Fibroblast of skin of left biceps (primary cell): ENCODE measurements at regions not wholly inside any gene's neighbourhood (a gene's known extent, or its start where the extent isn't known, plus 50 kb on each side); places are given as distances from the start of the nearest gene placed in this dataset.
"Not testable (repeated sequence)": the region's sequence is repeated elsewhere in the genome, so short reads cannot be mapped to it uniquely, and the experiment has no call there.

ENCODE experiments used
- DNase-seq, 2 experiments: peaks; one replicate each; pipeline ENCODE4 v3.0.0-alpha.2; 2013; ENCODE audit warnings: low read depth in 2 of 2

DNA sequence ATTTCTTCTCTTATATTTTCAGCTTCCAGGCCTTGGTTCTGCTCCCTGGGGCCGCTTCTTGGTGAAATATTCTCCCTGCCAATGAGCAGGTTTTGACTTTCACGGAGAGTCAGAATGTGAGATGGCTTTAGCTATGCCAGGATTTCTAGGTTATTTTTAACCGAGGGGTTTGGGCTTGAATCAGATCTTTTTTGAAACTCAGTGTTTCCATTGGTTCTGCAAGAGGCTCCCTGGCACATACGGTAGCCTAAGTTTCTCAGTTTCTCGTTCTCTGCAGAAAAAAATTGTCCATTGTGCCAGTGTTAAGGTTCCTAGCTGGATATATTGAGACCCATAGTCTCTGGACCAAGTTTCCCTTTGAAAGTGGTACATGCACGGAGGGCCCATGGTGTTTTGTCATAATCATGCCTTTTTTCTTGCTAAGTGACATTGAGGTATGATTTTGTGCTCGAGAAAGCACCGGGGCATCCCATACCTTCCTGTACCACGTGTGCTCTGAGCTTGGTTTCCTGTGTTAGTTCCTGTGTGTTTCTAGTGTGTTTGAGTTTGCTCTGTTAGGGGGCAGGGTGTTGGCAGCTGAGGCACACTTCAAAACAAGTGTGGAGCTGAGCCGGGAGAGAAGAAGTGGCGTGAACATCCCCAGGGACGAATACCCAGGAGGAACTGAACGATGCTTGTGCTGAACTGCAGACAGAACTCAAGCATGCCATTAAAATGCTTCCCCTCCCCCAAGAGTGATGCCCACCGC lies 127.2 kb downstream of the HS3ST3B1 start:
- DNase-seq, result no peak

DNA sequence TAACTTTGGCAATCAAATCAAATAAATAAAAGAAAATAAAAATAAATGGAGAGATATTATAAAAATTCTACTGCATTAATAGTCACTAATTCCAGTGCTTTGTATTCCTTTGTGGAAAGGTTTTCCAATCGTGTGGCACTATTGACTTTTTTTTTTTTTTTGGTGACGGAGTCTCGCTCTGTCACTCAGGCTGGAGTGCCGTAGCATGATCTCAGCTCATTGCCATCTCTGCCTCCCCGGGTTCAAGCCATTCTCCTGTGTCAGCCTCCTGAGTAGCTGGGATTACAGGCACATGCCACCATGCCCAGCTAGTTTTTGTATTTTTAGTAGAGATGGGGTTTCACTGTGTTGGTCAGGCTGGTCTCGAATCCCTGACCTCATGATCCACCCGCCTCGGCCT lies 122.3 kb downstream of the HS3ST3B1 start:
- not testable (repeated sequence) for DNase-seq

DNA sequence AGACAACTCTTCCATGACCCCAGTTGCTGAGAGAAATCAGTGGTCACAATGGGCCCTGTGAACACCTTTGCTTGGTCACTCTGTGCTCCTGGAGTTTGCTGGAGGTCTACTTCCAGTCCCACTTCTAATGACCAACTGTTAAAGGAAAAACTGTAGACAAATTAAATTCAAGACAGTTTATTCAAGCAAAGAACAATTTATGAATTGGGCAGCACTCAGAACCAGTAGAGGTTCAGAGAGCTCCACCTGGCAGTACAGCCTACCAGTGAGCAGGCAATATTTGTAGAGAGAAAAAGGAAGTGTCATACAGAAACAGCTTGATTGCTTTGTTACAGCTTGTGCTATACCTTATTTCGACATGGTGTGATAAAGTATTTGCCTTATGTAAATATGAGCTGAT lies 116.5 kb downstream of the HS3ST3B1 start:
- DNase-seq, result no peak

DNA sequence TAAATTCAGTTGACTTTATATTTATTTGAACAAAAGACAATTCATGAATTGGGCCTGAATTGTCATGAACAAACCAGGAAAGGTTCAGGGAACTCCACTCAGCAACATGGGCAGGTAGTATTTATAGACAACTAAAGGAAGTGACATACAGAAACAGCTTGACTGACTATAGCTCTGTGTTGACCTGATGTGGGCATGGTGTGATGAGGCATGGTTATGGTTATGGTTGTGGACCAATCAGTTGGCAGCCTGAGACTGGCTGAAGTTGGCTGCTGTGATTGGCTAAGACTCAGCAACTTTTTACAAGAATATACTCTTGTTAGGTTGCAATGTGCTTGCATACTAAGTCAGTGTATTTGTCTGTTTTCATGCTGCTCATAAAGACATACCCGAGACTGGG lies 108.4 kb downstream of the HS3ST3B1 start:
- DNase-seq, result no peak

DNA sequence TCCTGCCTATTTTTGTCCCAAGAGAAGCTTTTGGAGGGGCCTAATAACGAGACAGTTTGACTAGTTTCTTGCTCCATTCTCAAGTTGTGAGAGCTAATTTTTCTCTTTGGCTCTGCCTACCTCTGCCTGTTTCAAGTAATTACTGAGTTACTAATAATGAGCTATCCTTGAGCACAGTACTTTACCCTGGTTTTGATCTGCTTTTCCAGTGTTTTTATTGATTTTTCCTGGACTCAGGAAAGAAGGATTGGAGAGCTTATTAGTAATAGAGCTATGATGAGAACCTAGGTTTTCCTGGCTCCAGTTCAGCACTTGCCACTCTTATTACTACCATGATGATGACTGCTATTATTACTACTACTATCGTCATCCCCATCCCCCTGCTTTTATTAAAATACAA lies 106.7 kb downstream of the HS3ST3B1 start:
- no peak for DNase-seq

DNA sequence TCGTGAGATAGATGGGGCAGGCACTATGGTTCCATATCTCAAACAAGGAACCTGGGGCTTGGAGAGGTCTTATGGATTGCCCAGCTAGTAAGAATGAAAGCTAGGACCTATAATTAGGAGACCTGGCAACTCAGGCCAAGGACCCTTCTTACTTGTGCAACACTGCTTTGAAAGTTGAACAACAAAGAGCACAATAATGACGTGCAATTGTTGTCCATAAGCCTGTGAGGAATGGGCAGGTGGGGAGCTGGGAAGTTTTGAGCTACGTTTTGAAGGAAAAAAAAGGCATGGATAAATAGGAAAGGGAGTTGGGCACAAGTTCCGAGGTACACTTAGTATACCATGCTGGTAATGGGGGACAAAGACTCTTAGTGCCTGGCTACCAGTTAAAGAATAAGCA lies 104.3 kb downstream of the HS3ST3B1 start:
- DNase-seq, result no peak
